Keratinocyte (primary cell): ENCODE measurements at regions not wholly inside any gene's neighbourhood (a gene's known extent, or its start where the extent isn't known, plus 50 kb on each side); places are given as distances from the start of the nearest gene placed in this dataset.

ENCODE experiments used
- DNase-seq: peaks from one replicate; pipeline ENCODE4 v3.0.0-alpha.2; 2011; ENCODE audit warnings: low read depth, missing footprints, low spot score
- FAIRE-seq: peaks from 2 replicates; lab custom pipeline; 2011; peaks lifted over from hg19 to GRCh38; lab: Jason Lieb, UNC
- H2AFZ ChIP-seq: 2 replicates; pipeline ENCODE4 v1.6.0; 2012; ENCODE audit warnings: low read length, control low read depth, inconsistent platforms; ENCODE audit not compliant: control insufficient read depth
- H3K27ac ChIP-seq: 2 replicates; pipeline ENCODE4 v1.5.1; 2011; ENCODE audit warnings: low read length; ENCODE audit not compliant: control insufficient read depth, insufficient read depth
- H3K27me3 ChIP-seq: 3 replicates; pipeline ENCODE4 v1.6.0; 2011; ENCODE audit warnings: low read length; ENCODE audit not compliant: control insufficient read depth, insufficient read depth; ENCODE audit errors: extremely low read depth
- H3K36me3 ChIP-seq, 2 experiments: 2 replicates in 1 of 2; 3 replicates in 1 of 2; pipeline ENCODE4 v1.5.1; 2011; ENCODE audit warnings: low read length in 2 of 2, mild to moderate bottlenecking in 1 of 2; ENCODE audit not compliant: control insufficient read depth in 2 of 2, insufficient read depth in 2 of 2; ENCODE audit errors: extremely low read depth in 1 of 2
- H3K4me1 ChIP-seq: 3 replicates; pipeline ENCODE4 v1.5.1; 2011; ENCODE audit warnings: low read length; ENCODE audit not compliant: control insufficient read depth, insufficient read depth; ENCODE audit errors: extremely low read depth
- H3K4me2 ChIP-seq: 3 replicates; pipeline ENCODE4 v1.6.0; 2011; ENCODE audit warnings: low read depth, low read length; ENCODE audit not compliant: control insufficient read depth, insufficient read depth; ENCODE audit errors: extremely low read depth
- H3K4me3 ChIP-seq, 3 experiments: fragments of 200-600 bp in 1 of 3; sonication (generic) in 1 of 3; 2 replicates in 2 of 3; 3 replicates in 1 of 3; pipeline ENCODE4 v1.5.1; 2011 to 2016; ENCODE audit warnings: low read length in 3 of 3, mild to moderate bottlenecking in 3 of 3, control low read depth in 2 of 3, inconsistent platforms in 1 of 3, low read depth in 1 of 3, mixed read lengths in 1 of 3, mixed run types in 1 of 3, moderate library complexity in 1 of 3; ENCODE audit not compliant: control insufficient read depth in 2 of 3, insufficient read depth in 2 of 3; ENCODE audit errors: extremely low read depth in 1 of 3
- H3K79me2 ChIP-seq: 2 replicates; pipeline ENCODE4 v1.6.0; 2012; ENCODE audit warnings: low read length; ENCODE audit not compliant: control insufficient read depth, insufficient read depth
- H3K9ac ChIP-seq: 3 replicates; pipeline ENCODE4 v1.6.0; 2011; ENCODE audit warnings: low read length; ENCODE audit not compliant: control insufficient read depth, insufficient read depth; ENCODE audit errors: extremely low read depth
- H3K9me1 ChIP-seq: 3 replicates; pipeline ENCODE4 v1.6.0; 2011; ENCODE audit warnings: low read length; ENCODE audit not compliant: control insufficient read depth, insufficient read depth; ENCODE audit errors: extremely low read depth
- H3K9me3 ChIP-seq: 2 replicates; pipeline ENCODE4 v1.5.1; 2012; ENCODE audit warnings: low read depth, low read length; ENCODE audit not compliant: control insufficient read depth
- H4K20me1 ChIP-seq: 3 replicates; pipeline ENCODE4 v1.6.0; 2011; ENCODE audit warnings: low read length; ENCODE audit not compliant: control insufficient read depth, insufficient read depth; ENCODE audit errors: extremely low read depth
- EZH2 ChIP-seq: IDR thresholded peaks from one replicate; pipeline ENCODE4 v1.6.1; 2012; ENCODE audit warnings: inconsistent platforms, mild to moderate bottlenecking, low read length, moderate library complexity
- dilution Hi-C: fragments of 300-500 bp; cut with MboI; formaldehyde crosslinking; loops from one replicate; pipeline ENCODE4 v1.7.0; 2020; ENCODE audit warnings: low sequenced_read_pairs; ENCODE audit not compliant: extremely low pct_ligation_motif_present
- TF ChIP-seq, protein P1 (sequence below), 3 experiments: IDR thresholded peaks in 1 of 3; conservative IDR thresholded peaks in 1 of 3; optimal IDR thresholded peaks in 1 of 3; 2 replicates in 2 of 3; 3 replicates in 1 of 3; pipeline versions ENCODE3 to v1.5.1; 2011; ENCODE audit warnings: low read length in 3 of 3, mild to moderate bottlenecking in 3 of 3, moderate library complexity in 2 of 3, control low read depth in 1 of 3, inconsistent platforms in 1 of 3; ENCODE audit not compliant: insufficient read depth in 2 of 3; ENCODE audit errors: extremely low read depth in 1 of 3

DNA sequence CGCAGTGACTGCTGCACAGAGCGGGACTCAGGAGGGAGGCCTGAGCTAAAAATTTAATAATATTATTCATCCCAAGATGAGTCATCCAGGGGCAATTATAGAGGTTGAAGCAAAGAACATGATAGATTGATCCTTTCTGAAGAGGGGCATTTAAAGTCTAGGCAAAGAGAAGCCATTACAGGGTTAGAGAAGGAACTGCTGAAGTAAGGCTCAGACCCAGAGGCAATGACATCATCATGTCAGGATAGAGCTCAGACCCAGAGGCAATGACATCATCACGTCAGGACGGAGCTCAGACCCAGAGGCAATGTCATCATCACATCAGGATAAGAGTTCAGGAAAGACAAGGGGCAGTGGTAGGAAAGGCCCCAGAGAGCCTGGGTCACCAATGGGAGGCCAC, 184.0 kb downstream of the TMEM18 start:
- H3K36me3 ChIP-seq = no peaks in the 10 kb centered on the region
- H3K9ac ChIP-seq = no peak overlapping the region
- H4K20me1 ChIP-seq = no peaks in the 10 kb centered on the region
- H3K9me3 ChIP-seq = peaks cover 2% of the 10 kb centered on the region
- no peaks in the 10 kb centered on the region for H3K27me3 ChIP-seq
- no peak overlapping the region for H3K4me3 ChIP-seq
- H3K4me2 ChIP-seq = no peak overlapping the region
- TF ChIP-seq EZH2 = no peak
- TF ChIP-seq, protein P1, sequence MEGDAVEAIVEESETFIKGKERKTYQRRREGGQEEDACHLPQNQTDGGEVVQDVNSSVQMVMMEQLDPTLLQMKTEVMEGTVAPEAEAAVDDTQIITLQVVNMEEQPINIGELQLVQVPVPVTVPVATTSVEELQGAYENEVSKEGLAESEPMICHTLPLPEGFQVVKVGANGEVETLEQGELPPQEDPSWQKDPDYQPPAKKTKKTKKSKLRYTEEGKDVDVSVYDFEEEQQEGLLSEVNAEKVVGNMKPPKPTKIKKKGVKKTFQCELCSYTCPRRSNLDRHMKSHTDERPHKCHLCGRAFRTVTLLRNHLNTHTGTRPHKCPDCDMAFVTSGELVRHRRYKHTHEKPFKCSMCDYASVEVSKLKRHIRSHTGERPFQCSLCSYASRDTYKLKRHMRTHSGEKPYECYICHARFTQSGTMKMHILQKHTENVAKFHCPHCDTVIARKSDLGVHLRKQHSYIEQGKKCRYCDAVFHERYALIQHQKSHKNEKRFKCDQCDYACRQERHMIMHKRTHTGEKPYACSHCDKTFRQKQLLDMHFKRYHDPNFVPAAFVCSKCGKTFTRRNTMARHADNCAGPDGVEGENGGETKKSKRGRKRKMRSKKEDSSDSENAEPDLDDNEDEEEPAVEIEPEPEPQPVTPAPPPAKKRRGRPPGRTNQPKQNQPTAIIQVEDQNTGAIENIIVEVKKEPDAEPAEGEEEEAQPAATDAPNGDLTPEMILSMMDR (optimal IDR thresholded peaks at IDR 0.05 in 1 of 3, IDR thresholded peaks at IDR 0.05 in 1 of 3, conservative IDR thresholded peaks at IDR 0.05 in 1 of 3; ENCODE audit: extremely low read depth in 1 of 3, insufficient read depth in 2 of 3, low read length in 3 of 3) = no peak
- H3K27ac ChIP-seq = no peak overlapping the region
- H2AFZ ChIP-seq = no peak overlapping the region
- FAIRE-seq = no peak
- no peaks in the 10 kb centered on the region for H3K79me2 ChIP-seq
- H3K9me1 ChIP-seq = no peaks in the 10 kb centered on the region
- dilution Hi-C loops = no loop called here
- DNase-seq = no peak
- H3K4me1 ChIP-seq = no peaks in the 10 kb centered on the region

DNA sequence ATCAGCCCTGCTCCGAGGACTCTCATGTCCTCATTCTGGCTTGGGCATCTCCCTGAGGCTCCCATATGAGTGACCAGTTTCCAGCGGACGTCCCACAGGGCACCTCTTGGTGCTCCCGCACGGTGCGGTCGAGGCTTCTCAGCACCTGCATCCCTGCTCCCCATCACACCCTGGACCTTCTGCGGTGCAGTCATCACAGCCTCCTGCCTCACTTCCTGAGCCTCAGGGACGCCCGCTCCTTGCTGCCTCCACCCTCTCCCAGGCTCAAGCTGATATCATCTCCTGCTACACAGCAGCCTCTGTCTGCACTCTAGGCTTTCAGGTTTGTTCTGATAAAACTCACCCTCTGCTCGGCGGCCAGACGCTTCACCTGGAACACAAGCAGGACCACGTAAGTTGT, 185.0 kb downstream of the TMEM18 start:
- no peak overlapping the region for H3K4me3 ChIP-seq
- TF ChIP-seq, protein P1 (optimal IDR thresholded peaks at IDR 0.05 in 1 of 3, IDR thresholded peaks at IDR 0.05 in 1 of 3, conservative IDR thresholded peaks at IDR 0.05 in 1 of 3; ENCODE audit: extremely low read depth in 1 of 3, insufficient read depth in 2 of 3, low read length in 3 of 3) = no peak
- TF ChIP-seq EZH2 = no peak
- H3K9me3 ChIP-seq = peaks cover 2% of the 10 kb centered on the region
- no peaks in the 10 kb centered on the region for H3K36me3 ChIP-seq
- FAIRE-seq (no peak), DNase-seq (no peak)
- no peaks in the 10 kb centered on the region for H3K9me1 ChIP-seq
- H4K20me1 ChIP-seq = no peaks in the 10 kb centered on the region
- H2AFZ ChIP-seq = no peak overlapping the region
- no peaks in the 10 kb centered on the region for H3K79me2 ChIP-seq
- H3K27me3 ChIP-seq = no peaks in the 10 kb centered on the region
- H3K27ac ChIP-seq = no peak overlapping the region
- H3K4me1 ChIP-seq = no peaks in the 10 kb centered on the region
- H3K9ac ChIP-seq = no peak overlapping the region
- no peak overlapping the region for H3K4me2 ChIP-seq
- dilution Hi-C loops = no loop called here
